Type B pancreatic cell (in vitro differentiated cells): ENCODE measurements at regions not wholly inside any gene's neighbourhood (a gene's known extent, or its start where the extent isn't known, plus 50 kb on each side); places are given as distances from the start of the nearest gene placed in this dataset.

Experiments
- DNase-seq: peaks from one replicate; pipeline ENCODE4 v3.0.0; 2021; ENCODE audit warnings: mixed read lengths; ENCODE audit not compliant: unreplicated experiment; ENCODE audit errors: extremely low spot score
- H3K27ac Mint-ChIP-seq: 2 replicates; pipeline ENCODE4 v1.8.0; 2021; ENCODE audit warnings: mild to moderate bottlenecking, mixed read lengths
- H3K27me3 Mint-ChIP-seq: 2 replicates; pipeline ENCODE4 v1.8.0; 2021; ENCODE audit warnings: mixed read lengths
- H3K36me3 Mint-ChIP-seq: 2 replicates; pipeline ENCODE4 v1.8.0; 2021; ENCODE audit warnings: mixed read lengths
- H3K4me1 Mint-ChIP-seq: one replicate; pipeline ENCODE4 v1.8.0; 2021; ENCODE audit warnings: mixed read lengths; ENCODE audit not compliant: unreplicated experiment
- H3K4me3 Mint-ChIP-seq: 2 replicates; pipeline ENCODE4 v1.8.0; 2021; ENCODE audit warnings: mild to moderate bottlenecking, mixed read lengths
- H3K9me3 Mint-ChIP-seq: 2 replicates; pipeline ENCODE4 v1.8.0; 2021; ENCODE audit warnings: mixed read lengths
- TF ChIP-seq, protein P1 (sequence below): fragments of 200-600 bp; sonication (generic); conservative IDR thresholded peaks from 2 replicates; pipeline ENCODE4 v1.5.0; 2021; ENCODE audit warnings: antibody characterized with exemption, mild to moderate bottlenecking

DNA sequence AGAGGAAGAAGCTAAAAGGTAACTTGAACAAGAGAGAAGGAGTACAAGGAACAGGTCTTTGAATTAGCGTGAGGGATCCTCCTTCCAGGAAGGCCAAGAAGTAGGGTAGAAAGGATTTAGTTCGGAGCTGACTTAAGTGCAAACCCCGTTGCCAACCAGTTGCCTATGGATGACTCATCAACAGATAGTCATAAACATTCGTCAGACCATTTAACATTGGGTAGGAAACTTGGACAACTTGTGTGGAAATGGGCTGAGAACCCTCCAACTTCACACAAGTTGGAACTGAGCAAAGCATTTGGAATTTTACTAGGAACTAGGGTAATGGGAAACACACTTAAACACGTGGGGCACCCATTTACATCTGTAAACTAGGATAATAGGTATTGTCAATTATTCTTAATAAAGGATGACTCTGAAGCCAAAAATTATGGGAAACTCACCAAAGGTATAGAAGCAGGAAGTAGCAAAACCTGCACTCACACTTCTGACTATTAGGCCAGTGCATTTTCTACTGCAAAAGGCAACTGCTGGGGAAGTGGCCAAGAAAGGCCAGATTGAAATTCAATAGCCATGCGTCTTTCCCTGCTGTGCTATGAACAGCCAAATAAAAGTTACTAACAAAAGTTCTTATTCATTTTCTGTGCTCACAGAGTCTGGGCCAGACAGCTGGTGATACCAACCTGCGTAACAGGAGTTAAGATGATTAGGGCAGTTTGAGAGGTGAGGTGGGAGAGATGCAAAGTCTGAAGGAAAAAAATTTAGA is 174.5 kb upstream of the TMC3 start:
- H3K4me1 Mint-ChIP-seq, result peaks cover 3% of the 10 kb centered on the region
- no peak overlapping the region for H3K27ac Mint-ChIP-seq
- TF ChIP-seq, protein P1, sequence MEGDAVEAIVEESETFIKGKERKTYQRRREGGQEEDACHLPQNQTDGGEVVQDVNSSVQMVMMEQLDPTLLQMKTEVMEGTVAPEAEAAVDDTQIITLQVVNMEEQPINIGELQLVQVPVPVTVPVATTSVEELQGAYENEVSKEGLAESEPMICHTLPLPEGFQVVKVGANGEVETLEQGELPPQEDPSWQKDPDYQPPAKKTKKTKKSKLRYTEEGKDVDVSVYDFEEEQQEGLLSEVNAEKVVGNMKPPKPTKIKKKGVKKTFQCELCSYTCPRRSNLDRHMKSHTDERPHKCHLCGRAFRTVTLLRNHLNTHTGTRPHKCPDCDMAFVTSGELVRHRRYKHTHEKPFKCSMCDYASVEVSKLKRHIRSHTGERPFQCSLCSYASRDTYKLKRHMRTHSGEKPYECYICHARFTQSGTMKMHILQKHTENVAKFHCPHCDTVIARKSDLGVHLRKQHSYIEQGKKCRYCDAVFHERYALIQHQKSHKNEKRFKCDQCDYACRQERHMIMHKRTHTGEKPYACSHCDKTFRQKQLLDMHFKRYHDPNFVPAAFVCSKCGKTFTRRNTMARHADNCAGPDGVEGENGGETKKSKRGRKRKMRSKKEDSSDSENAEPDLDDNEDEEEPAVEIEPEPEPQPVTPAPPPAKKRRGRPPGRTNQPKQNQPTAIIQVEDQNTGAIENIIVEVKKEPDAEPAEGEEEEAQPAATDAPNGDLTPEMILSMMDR, result no peak
- DNase-seq, result no peak
- no peaks in the 10 kb centered on the region for H3K9me3 Mint-ChIP-seq
- no peak overlapping the region for H3K4me3 Mint-ChIP-seq
- no peaks in the 10 kb centered on the region for H3K36me3 Mint-ChIP-seq
- H3K27me3 Mint-ChIP-seq, result peaks cover 3% of the 10 kb centered on the region

DNA sequence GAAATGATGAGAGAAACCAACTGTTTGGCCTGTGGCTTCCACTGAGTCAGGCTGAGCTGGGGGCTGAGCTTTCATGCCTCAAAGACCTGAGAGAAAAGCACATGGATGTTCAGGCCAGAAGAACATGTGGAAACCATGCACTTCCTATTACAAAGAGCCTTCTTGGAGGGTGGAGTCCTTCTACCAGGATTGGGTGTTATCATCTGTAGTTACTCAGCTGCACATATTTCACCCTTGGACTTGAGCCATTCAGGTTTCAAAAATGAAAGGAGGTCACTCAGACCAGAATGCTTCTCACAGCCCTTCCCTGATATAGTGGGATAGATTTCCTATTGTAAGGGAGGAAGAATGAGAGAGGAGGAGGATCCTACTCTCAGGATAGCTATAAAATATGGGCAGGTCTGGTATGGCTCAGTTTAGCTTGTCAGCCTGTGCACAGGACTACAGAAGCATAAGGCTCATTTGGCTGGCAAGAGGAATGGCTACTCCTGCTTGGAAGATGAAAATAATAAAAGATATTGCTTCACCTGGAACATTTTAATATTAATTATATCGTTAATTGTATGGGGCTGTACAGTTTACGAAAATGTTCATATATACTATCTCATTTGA is 173.6 kb upstream of the TMC3 start:
- TF ChIP-seq, protein P1, result no peak
- DNase-seq, result no peak
- H3K4me3 Mint-ChIP-seq, result no peak overlapping the region
- H3K36me3 Mint-ChIP-seq, result no peaks in the 10 kb centered on the region
- H3K27me3 Mint-ChIP-seq, result no peaks in the 10 kb centered on the region
- H3K9me3 Mint-ChIP-seq, result no peaks in the 10 kb centered on the region
- H3K27ac Mint-ChIP-seq, result no peak overlapping the region
- H3K4me1 Mint-ChIP-seq, result peaks cover 3% of the 10 kb centered on the region

DNA sequence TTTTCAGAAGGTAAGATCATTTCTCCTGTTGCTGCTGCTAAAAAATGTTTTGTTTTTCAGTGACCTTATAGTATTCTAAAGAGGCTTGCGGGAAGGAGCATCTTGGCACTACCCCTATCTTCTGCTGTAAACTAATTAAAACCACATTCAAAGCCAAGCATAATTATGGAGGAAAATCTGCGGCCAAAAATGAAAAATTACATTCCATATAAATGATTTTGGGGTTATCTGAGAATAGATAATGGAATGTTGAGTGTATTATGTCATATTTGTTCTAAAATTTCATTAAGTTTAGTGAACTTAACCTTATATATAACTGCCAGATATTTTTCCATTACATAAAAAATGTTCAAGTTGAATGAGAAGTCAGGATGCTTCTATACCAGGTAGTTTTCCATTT is 170.4 kb upstream of the TMC3 start:
- peaks cover 3% of the 10 kb centered on the region for H3K4me1 Mint-ChIP-seq
- H3K27ac Mint-ChIP-seq, result no peak overlapping the region
- no peaks in the 10 kb centered on the region for H3K36me3 Mint-ChIP-seq
- no peaks in the 10 kb centered on the region for H3K27me3 Mint-ChIP-seq
- TF ChIP-seq, protein P1, result no peak
- no peaks in the 10 kb centered on the region for H3K9me3 Mint-ChIP-seq
- no peak for DNase-seq
- no peak overlapping the region for H3K4me3 Mint-ChIP-seq

GRCh38 chr15:81540909-81541308 is 166.9 kb upstream of the TMC3 start:
- no peaks in the 10 kb centered on the region for H3K36me3 Mint-ChIP-seq
- TF ChIP-seq, protein P1, result no peak
- no peak overlapping the region for H3K4me3 Mint-ChIP-seq
- peaks cover 4% of the 10 kb centered on the region for H3K9me3 Mint-ChIP-seq
- no peak for DNase-seq
- no peak overlapping the region for H3K27ac Mint-ChIP-seq
- H3K4me1 Mint-ChIP-seq, result no peaks in the 10 kb centered on the region
- no peaks in the 10 kb centered on the region for H3K27me3 Mint-ChIP-seq

DNA sequence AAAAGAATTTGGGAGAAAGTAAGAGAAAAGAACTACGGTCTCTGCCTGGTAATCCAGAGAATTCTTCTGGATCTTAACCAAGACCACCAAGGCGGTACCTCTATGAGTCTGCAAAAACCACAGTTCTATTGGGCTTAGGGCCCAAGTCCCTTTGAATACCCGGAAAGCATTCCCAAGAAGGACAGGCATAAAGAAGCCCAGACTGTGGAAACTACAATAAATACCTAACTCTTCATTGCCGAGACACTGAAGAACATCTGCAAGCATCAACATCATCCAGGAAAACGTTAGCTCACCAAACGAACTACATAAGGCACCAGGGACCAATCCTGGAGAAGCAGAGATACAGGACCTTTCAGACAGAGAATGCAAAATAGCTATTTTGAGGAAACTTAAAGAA is 162.3 kb upstream of the TMC3 start:
- no peaks in the 10 kb centered on the region for H3K27me3 Mint-ChIP-seq
- H3K4me3 Mint-ChIP-seq, result no peak overlapping the region
- peaks cover 12% of the 10 kb centered on the region for H3K4me1 Mint-ChIP-seq
- H3K27ac Mint-ChIP-seq, result no peak overlapping the region
- H3K9me3 Mint-ChIP-seq, result peaks cover 4% of the 10 kb centered on the region
- no peak for DNase-seq
- TF ChIP-seq, protein P1, result no peak
- H3K36me3 Mint-ChIP-seq, result no peaks in the 10 kb centered on the region
